IMR-90 (cell line): ENCODE measurements at regions not wholly inside any gene's neighbourhood (a gene's known extent, or its start where the extent isn't known, plus 50 kb on each side); places are given as distances from the start of the nearest gene placed in this dataset.

Experiments used
- MAZ ChIP-seq: IDR thresholded peaks from 2 replicates; pipeline ENCODE4 v1.6.1; 2012; ENCODE audit warnings: low read depth, mild to moderate bottlenecking, low read length, improper control_type of control experiment, moderate library complexity, borderline replicate concordance
- TF ChIP-seq, protein P1 (sequence below): conservative IDR thresholded peaks from 2 replicates; pipeline ENCODE4 v1.5.1; 2012; ENCODE audit warnings: mild to moderate bottlenecking, low read depth, low read length, improper control_type of control experiment
- TF ChIP-seq, protein P2 (sequence below): fragments of 150-350 bp; IDR thresholded peaks from 2 replicates; pipeline ENCODE4 v1.6.1; 2017; ENCODE audit warnings: mild to moderate bottlenecking, antibody characterized with exemption, low read length, low read depth

- TF ChIP-seq, protein P1, sequence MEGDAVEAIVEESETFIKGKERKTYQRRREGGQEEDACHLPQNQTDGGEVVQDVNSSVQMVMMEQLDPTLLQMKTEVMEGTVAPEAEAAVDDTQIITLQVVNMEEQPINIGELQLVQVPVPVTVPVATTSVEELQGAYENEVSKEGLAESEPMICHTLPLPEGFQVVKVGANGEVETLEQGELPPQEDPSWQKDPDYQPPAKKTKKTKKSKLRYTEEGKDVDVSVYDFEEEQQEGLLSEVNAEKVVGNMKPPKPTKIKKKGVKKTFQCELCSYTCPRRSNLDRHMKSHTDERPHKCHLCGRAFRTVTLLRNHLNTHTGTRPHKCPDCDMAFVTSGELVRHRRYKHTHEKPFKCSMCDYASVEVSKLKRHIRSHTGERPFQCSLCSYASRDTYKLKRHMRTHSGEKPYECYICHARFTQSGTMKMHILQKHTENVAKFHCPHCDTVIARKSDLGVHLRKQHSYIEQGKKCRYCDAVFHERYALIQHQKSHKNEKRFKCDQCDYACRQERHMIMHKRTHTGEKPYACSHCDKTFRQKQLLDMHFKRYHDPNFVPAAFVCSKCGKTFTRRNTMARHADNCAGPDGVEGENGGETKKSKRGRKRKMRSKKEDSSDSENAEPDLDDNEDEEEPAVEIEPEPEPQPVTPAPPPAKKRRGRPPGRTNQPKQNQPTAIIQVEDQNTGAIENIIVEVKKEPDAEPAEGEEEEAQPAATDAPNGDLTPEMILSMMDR: peak; percentile 84
- peak; percentile 74; the same call in 1 of the 2 replicates for TF ChIP-seq MAZ
- TF ChIP-seq, protein P2, sequence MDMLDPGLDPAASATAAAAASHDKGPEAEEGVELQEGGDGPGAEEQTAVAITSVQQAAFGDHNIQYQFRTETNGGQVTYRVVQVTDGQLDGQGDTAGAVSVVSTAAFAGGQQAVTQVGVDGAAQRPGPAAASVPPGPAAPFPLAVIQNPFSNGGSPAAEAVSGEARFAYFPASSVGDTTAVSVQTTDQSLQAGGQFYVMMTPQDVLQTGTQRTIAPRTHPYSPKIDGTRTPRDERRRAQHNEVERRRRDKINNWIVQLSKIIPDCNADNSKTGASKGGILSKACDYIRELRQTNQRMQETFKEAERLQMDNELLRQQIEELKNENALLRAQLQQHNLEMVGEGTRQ: peak; percentile 48; the same call in 1 of the 2 replicates
Measured at GRCh38 chr7:149624419-149625339, 127.1 kb upstream of the ZNF746 start (continued).
